ENCODE measurements at regions not wholly inside any gene's neighbourhood (a gene's known extent, or its start where the extent isn't known, plus 50 kb on each side); places are given as distances from the start of the nearest gene placed in this dataset.

DNA sequence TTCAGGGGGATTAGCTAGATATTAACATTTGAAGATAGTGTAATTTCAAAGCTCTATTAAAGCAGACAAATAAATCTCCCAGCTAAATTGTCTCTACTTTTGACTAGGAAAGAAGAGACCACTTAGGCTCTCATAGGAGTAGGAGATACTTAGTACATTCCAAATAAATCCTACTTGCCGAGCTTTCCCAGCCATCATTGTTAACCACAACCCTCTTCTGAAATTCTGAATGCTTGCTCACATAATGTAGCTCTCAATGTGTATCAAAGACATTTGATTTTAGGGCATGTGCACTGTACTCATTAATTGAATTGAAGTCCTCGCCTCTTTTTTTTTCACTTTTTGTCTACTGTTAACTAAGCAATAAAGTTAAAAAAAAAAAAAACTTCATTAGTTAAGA is 598.2 kb upstream of the ADAMTS9 start:
- DNase-seq (ENCODE audit: low read depth in 1 of 2, low spot score in 1 of 2), result no peak
- no peak overlapping the region for H3K4me3 ChIP-seq (replicated peaks; ENCODE audit: insufficient read depth, low read length)
- TF ChIP-seq SPI1 (IDR thresholded peaks at IDR 0.05; ENCODE audit: borderline replicate concordance, low read depth) (no peak), POLR2AphosphoS5 (IDR thresholded peaks at IDR 0.05; ENCODE audit: low read depth) (no peak), GABPA (IDR thresholded peaks at IDR 0.05; ENCODE audit: low read depth) (no peak)
- TF ChIP-seq, protein P1, sequence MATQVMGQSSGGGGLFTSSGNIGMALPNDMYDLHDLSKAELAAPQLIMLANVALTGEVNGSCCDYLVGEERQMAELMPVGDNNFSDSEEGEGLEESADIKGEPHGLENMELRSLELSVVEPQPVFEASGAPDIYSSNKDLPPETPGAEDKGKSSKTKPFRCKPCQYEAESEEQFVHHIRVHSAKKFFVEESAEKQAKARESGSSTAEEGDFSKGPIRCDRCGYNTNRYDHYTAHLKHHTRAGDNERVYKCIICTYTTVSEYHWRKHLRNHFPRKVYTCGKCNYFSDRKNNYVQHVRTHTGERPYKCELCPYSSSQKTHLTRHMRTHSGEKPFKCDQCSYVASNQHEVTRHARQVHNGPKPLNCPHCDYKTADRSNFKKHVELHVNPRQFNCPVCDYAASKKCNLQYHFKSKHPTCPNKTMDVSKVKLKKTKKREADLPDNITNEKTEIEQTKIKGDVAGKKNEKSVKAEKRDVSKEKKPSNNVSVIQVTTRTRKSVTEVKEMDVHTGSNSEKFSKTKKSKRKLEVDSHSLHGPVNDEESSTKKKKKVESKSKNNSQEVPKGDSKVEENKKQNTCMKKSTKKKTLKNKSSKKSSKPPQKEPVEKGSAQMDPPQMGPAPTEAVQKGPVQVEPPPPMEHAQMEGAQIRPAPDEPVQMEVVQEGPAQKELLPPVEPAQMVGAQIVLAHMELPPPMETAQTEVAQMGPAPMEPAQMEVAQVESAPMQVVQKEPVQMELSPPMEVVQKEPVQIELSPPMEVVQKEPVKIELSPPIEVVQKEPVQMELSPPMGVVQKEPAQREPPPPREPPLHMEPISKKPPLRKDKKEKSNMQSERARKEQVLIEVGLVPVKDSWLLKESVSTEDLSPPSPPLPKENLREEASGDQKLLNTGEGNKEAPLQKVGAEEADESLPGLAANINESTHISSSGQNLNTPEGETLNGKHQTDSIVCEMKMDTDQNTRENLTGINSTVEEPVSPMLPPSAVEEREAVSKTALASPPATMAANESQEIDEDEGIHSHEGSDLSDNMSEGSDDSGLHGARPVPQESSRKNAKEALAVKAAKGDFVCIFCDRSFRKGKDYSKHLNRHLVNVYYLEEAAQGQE (IDR thresholded peaks at IDR 0.05; ENCODE audit: insufficient replicate concordance, low read depth), result no peak
- TF ChIP-seq, protein P2, sequence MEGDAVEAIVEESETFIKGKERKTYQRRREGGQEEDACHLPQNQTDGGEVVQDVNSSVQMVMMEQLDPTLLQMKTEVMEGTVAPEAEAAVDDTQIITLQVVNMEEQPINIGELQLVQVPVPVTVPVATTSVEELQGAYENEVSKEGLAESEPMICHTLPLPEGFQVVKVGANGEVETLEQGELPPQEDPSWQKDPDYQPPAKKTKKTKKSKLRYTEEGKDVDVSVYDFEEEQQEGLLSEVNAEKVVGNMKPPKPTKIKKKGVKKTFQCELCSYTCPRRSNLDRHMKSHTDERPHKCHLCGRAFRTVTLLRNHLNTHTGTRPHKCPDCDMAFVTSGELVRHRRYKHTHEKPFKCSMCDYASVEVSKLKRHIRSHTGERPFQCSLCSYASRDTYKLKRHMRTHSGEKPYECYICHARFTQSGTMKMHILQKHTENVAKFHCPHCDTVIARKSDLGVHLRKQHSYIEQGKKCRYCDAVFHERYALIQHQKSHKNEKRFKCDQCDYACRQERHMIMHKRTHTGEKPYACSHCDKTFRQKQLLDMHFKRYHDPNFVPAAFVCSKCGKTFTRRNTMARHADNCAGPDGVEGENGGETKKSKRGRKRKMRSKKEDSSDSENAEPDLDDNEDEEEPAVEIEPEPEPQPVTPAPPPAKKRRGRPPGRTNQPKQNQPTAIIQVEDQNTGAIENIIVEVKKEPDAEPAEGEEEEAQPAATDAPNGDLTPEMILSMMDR (IDR thresholded peaks at IDR 0.05; ENCODE audit: insufficient read depth, low read length), result no peak
- no peak overlapping the region for H3K27ac ChIP-seq (replicated peaks)
- no peaks in the 10 kb centered on the region for H3K27me3 ChIP-seq (ENCODE audit: insufficient read depth, poor library complexity, severe bottlenecking)

DNA sequence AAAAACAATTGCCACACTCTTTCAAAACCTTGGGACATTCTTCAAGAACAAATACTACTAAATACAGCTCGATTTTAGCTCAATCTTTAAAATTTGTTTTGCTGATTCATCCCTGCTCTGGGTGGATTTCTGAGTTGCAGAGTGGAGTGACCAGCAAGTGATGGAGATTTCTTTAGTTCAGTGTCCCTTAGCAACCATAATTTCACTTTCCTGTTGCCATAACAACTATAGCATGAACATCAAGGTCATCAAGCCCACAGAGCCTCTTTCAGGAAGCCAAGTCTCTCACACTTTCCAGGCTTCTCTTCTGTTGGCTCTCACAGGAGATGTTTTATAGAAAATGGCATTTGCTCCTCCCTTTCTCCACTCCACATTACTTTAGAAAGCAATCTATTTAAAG is 597.2 kb upstream of the ADAMTS9 start:
- Histone ChIP-seq H3K4me3 (replicated peaks; ENCODE audit: insufficient read depth, low read length) (no peak overlapping the region), H3K27me3 (ENCODE audit: insufficient read depth, poor library complexity, severe bottlenecking) (no peaks in the 10 kb centered on the region), H3K27ac (replicated peaks) (no peak overlapping the region)
- no peak for DNase-seq (ENCODE audit: low read depth in 1 of 2, low spot score in 1 of 2)
- TF ChIP-seq POLR2AphosphoS5 (IDR thresholded peaks at IDR 0.05; ENCODE audit: low read depth) (no peak), SPI1 (IDR thresholded peaks at IDR 0.05; ENCODE audit: borderline replicate concordance, low read depth) (no peak), GABPA (IDR thresholded peaks at IDR 0.05; ENCODE audit: low read depth) (no peak)
- TF ChIP-seq, protein P1 (IDR thresholded peaks at IDR 0.05; ENCODE audit: insufficient replicate concordance, low read depth), result no peak
- TF ChIP-seq, protein P2 (IDR thresholded peaks at IDR 0.05; ENCODE audit: insufficient read depth, low read length), result no peak

DNA sequence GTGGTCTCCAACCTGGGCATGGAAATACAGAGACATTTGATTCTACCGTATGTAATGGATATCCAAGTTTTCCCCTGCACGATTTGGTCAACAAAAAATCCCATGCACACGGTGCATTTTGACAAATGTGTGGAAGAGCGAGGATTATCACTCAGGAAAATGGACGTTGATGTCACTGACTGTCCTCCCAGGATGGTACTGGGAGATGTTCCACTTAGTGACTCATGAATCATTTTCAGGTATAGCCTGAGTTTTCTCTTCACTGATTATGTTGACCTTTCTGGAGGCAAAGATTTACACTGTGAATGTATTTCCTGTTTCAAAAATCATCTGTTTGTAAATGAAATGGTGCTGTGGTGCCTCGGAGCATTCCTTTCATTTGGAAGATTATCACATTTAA is 596.7 kb upstream of the ADAMTS9 start:
- Histone ChIP-seq H3K4me3 (replicated peaks; ENCODE audit: insufficient read depth, low read length) (no peak overlapping the region), H3K27ac (replicated peaks) (no peak overlapping the region), H3K27me3 (ENCODE audit: insufficient read depth, poor library complexity, severe bottlenecking) (no peaks in the 10 kb centered on the region)
- no peak for TF ChIP-seq POLR2AphosphoS5 (IDR thresholded peaks at IDR 0.05; ENCODE audit: low read depth)
- TF ChIP-seq SPI1 (IDR thresholded peaks at IDR 0.05; ENCODE audit: borderline replicate concordance, low read depth), result no peak
- TF ChIP-seq, protein P2 (IDR thresholded peaks at IDR 0.05; ENCODE audit: insufficient read depth, low read length), result no peak
- no peak for TF ChIP-seq GABPA (IDR thresholded peaks at IDR 0.05; ENCODE audit: low read depth)
- TF ChIP-seq, protein P1 (IDR thresholded peaks at IDR 0.05; ENCODE audit: insufficient replicate concordance, low read depth), result no peak
- DNase-seq (ENCODE audit: low read depth in 1 of 2, low spot score in 1 of 2), result no peak

Data from HL-60 (cell line).